NCI-H2029 (cell line): ENCODE measurements at regions not wholly inside any gene's neighbourhood (a gene's known extent, or its start where the extent isn't known, plus 50 kb on each side); places are given as distances from the start of the nearest gene placed in this dataset.

Source experiments
- DNase-seq: peaks from one replicate; lab custom pipeline; 2025; lab: John Stamatoyannopoulos, UW

GRCh38 chr17:70021726-70022125 lies 53.3 kb upstream of the KCNJ16 start:
- DNase-seq = no peak

DNA sequence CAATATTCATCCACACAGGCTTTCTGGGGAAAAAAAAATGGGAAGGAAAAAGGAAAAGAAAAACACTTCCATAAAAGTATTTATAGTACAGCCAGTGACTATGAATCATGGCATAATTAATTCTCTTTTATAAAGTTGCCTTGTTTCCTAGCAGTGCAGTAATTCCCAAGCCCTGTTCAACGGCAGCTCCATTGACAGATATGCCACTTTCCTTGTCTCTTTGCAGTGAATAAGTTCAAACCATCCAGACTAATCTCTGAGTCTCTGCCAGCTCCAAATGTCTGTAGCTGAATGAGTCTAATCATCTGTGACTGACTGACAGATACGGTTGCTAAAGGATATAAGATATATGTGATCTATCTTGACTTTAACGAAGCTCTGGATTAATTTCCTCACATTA lies 52.9 kb upstream of the KCNJ16 start:
- DNase-seq = no peak

- no peak for DNase-seq
These were observed 50.8 kb upstream of the KCNJ16 start for GRCh38 chr17:70024253-70024652.
